ENCODE measurements at regions not wholly inside any gene's neighbourhood (a gene's known extent, or its start where the extent isn't known, plus 50 kb on each side); places are given as distances from the start of the nearest gene placed in this dataset.

DNA sequence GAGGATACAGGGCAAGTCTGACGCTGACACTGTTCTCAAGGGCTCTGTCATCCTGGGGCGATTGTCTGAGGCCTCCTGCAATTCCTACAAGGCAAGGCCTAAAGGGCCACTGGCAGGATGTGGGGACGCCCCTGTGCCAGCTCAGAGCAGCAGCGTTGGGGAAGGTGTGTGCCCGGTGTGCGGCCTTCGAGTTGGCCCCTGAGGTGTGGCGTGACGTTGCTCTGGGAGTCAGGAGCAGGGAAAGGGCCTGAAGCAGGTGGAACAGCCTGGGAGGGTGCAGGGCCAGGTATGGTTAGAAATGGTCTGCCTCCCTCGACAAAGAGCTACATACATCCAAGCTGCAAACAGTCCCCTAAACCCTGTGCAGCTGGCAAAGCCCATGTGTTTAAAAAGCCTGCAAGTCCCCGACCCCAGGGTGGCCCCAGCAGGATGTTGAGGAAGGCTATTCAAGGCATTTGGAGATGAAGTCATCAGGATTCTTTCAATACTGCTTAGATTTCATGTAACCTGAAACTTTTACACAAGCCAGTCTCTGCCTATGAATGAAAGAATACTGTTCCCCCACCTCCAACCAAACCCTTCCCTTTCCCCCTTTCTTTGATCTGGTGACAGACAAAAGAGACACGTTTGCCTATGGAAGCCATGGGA is 142.5 kb upstream of the TNS3 start:
- no peak overlapping the region for H3K27ac Mint-ChIP-seq
- H3K9me3 Mint-ChIP-seq, result no peaks in the 10 kb centered on the region
- no peak overlapping the region for H3K4me3 Mint-ChIP-seq
- H3K27me3 Mint-ChIP-seq, result peaks cover 2% of the 10 kb centered on the region
- ATAC-seq, result no peak
- DNase-seq, result no peak
- H3K36me3 Mint-ChIP-seq (ENCODE audit: low read depth), result no peaks in the 10 kb centered on the region
- peaks cover 8% of the 10 kb centered on the region for H3K4me1 Mint-ChIP-seq

DNA sequence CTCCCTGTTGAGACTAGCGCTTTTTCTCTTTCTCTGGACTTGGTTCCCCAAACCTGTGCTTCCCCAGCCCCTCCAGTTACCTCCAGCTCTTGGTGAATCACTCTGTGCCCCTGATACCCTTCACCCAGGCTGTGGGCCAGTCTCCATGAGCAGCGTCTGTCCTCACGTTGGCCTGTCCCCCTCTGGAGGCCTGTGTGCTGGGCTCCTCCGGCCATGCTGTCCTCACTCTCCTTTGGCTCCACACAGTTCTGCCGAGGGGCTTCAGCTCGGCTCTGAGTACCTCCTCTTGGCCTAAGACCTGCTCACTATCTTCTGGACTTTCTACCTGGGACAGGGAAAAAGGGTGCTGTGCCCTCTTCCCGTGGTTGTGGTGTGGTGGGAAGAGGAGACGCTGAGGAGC is 140.2 kb upstream of the TNS3 start:
- Mint-ChIP-seq H3K4me3 (no peak overlapping the region), H3K36me3 (ENCODE audit: low read depth) (no peaks in the 10 kb centered on the region), H3K27me3 (no peaks in the 10 kb centered on the region), H3K27ac (no peak overlapping the region), H3K9me3 (no peaks in the 10 kb centered on the region), H3K4me1 (peaks cover 8% of the 10 kb centered on the region)
- no peak for DNase-seq
- ATAC-seq, result no peak

DNA sequence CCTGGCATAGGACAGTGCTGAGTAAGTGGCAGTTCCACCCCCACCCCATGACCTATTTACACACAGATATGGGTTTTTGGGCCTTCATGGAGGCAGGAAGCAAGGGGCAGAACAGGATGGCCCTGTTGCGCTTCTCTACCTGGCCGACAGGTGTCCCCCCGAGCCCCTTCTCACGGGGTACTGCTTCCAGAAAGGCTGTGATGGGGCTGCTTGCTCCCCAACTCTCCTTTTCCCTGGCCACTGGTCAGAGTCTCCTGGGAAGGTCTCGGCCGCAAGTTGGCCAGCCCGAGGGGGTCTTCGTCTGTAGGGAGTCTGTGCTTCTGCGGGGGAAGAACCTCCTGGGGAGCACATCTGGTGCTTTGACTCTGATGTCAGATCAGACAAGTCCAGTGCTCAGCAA is 139.8 kb upstream of the TNS3 start:
- Mint-ChIP-seq H3K9me3 (no peaks in the 10 kb centered on the region), H3K36me3 (ENCODE audit: low read depth) (no peaks in the 10 kb centered on the region), H3K4me1 (peaks cover 8% of the 10 kb centered on the region), H3K27me3 (no peaks in the 10 kb centered on the region), H3K27ac (no peak overlapping the region), H3K4me3 (no peak overlapping the region)
- DNase-seq (no peak), ATAC-seq (no peak)

DNA sequence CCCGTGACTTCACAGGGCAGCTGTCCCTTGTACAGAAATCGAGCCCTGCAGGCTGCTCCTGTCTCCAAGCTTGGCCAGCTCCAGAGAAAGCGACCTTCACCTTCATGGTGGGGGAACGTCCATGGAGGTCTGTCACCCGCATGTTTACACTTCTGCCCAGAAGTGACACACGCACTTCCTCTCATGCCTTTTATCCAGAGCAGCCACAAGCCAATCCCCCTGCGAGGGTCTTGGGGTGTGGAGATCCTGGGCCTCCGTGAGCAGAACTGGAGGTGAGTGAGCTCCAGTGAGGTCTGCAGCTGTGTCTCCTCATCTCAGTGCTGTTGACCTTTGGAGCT is 139.0 kb upstream of the TNS3 start:
- Mint-ChIP-seq H3K4me1 (peaks cover 8% of the 10 kb centered on the region), H3K27me3 (no peaks in the 10 kb centered on the region), H3K9me3 (no peaks in the 10 kb centered on the region), H3K36me3 (ENCODE audit: low read depth) (no peaks in the 10 kb centered on the region), H3K27ac (no peak overlapping the region), H3K4me3 (no peak overlapping the region)
- ATAC-seq (no peak), DNase-seq (no peak)

DNA sequence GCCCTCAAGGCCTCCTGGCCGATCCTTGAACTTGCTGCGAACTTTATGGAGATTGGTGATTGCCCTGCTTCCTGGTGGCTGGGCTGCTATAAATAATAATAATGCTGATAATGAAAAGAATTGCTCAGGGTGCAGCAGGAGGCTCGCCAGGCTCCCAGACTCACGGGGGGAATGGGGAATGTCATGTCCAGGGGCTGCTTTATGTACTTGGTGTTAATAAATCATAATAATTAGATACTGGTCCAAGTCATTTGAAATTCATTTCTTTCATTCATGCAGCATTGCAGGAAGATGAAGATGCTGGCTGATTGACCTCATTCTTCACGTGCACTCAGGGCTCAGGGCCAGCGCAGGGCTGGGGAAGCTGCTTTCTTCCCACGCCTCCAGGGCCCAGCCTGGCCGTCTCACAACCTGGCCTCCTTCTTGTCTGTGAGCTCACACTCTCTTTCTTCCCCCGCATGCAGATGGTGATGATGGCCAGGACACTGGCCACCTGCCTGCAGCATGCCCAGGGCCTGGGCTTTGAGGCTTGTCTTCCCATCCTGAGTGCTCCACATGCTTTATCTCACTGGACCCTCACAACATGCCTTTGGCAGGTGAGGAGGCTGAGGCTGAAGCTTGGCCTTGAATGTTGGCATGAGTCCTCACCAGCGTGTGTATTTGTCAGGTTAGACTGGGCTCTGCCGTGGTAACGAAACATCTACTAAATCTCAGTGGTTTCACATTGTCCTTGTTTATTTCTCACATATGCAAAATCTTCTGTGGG is 138.4 kb upstream of the TNS3 start:
- H3K27ac Mint-ChIP-seq, result no peak overlapping the region
- no peak overlapping the region for H3K4me3 Mint-ChIP-seq
- H3K36me3 Mint-ChIP-seq (ENCODE audit: low read depth), result no peaks in the 10 kb centered on the region
- DNase-seq (no peak), ATAC-seq (no peak)
- H3K27me3 Mint-ChIP-seq, result no peaks in the 10 kb centered on the region
- H3K9me3 Mint-ChIP-seq, result no peaks in the 10 kb centered on the region
- peaks cover 8% of the 10 kb centered on the region for H3K4me1 Mint-ChIP-seq

DNA sequence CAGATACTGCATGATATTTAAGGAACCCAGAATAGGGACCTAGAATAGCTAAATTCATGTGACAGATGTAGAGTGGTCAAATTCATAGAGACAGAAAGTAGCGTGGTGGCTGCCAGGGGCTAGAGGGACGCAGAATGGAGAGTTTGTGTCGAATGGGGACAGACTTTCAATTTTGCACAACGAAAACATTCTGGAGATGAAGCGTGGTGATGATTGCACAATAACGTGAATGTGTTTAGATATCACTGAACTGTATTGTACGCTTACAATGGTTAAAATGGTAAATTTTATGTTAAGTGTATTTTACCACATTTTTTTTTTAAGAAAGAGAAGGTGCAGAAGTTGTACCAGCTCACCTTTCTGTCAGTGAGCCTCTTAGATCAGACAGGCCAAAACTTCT is 137.8 kb upstream of the TNS3 start:
- no peaks in the 10 kb centered on the region for H3K9me3 Mint-ChIP-seq
- H3K27me3 Mint-ChIP-seq, result no peaks in the 10 kb centered on the region
- H3K36me3 Mint-ChIP-seq (ENCODE audit: low read depth), result no peaks in the 10 kb centered on the region
- peaks cover 11% of the 10 kb centered on the region for H3K4me1 Mint-ChIP-seq
- no peak for ATAC-seq
- H3K4me3 Mint-ChIP-seq, result no peak overlapping the region
- no peak overlapping the region for H3K27ac Mint-ChIP-seq
- DNase-seq, result no peak

DNA sequence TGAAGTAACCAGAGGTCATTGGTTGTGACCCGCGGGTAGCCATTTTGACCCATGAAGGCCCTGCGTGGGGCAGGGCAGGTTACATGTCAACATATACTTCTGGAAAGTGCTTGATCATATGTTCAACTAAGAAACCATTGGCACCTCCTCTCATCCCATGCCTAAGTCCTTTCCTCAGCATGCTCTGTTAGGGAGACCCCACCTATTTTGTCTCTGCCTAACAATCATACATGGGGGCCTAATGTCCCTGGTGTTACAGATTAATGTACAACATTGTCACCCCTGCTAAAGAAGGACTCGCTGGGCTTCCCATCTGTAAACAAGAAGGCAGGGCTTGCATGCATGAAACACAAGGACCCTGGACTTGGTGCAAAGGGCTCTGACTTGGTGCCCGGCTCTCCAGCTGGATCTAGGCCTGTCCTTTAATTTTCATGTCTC is 133.7 kb upstream of the TNS3 start:
- Mint-ChIP-seq H3K4me1 (peaks cover 10% of the 10 kb centered on the region), H3K27me3 (no peaks in the 10 kb centered on the region), H3K36me3 (ENCODE audit: low read depth) (no peaks in the 10 kb centered on the region), H3K27ac (no peak overlapping the region), H3K4me3 (no peak overlapping the region), H3K9me3 (no peaks in the 10 kb centered on the region)
- no peak for ATAC-seq
- no peak for DNase-seq

DNA sequence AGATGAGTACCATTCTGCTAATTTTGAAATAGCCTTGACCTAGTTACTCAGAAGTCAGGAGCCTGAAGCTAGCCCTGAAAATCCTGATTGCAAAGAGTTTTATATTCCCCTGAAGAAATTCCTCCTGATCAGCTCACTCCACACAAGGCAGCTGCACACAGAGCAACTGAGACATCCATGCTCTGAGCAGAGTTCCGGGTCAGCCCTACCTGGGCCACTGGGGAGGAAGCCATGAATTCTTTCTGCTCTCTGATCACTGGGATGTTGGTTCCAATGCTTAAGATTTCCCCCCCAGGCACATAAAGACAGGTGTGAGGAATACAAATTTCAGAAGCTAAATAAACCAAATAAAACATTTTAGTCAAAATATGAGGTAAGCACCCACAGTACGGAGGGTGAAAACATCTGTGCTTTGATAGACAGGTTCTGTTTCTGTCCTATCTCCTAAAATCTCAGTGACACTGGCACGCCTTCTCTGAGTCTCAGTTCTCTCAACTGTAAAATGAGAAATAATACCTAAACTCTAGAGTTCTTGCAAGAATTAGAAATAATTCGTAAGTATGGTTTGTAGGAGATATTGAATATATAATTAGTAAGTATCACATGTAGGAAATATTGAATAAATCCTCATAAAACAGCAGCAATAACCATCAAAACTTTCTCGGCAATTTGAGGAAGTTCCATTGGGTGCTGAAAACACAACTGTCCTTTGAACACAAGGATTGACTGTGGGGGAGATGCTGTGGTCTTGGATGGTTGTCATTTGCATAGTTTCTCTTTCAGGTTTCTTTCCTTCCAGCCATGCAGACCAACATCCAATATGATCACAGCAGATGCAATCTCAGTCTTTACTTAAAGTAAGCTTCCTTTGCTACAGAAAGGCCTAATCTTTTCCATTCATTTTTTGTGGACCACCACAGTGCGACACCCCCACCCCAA is 133.0 kb upstream of the TNS3 start:
- no peak for DNase-seq
- Mint-ChIP-seq H3K4me3 (no peak overlapping the region), H3K9me3 (no peaks in the 10 kb centered on the region), H3K27me3 (no peaks in the 10 kb centered on the region), H3K27ac (no peak overlapping the region), H3K4me1 (peaks cover 7% of the 10 kb centered on the region), H3K36me3 (ENCODE audit: low read depth) (no peaks in the 10 kb centered on the region)
- no peak for ATAC-seq

DNA sequence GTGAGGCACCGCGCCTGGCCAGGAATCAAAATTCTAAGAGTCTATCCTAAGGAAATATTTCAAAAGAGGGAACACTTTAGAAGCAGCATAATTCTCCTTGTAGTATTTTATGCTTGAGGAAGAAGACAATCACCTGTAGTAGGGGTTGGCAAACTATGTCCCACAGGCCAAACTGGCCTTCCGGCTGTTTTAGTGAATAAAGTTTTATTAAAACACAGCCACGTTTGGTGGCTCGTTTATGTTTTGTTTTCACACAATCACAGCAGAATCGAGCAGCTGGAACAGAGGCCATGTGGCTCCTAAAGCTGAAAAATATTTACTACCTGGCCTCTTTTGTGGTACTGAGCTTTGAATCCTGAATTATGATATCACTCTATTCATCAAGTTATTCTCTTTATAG is 131.7 kb upstream of the TNS3 start:
- DNase-seq, result no peak
- ATAC-seq, result no peak
- no peaks in the 10 kb centered on the region for H3K27me3 Mint-ChIP-seq
- no peaks in the 10 kb centered on the region for H3K9me3 Mint-ChIP-seq
- no peaks in the 10 kb centered on the region for H3K36me3 Mint-ChIP-seq (ENCODE audit: low read depth)
- peaks cover 7% of the 10 kb centered on the region for H3K4me1 Mint-ChIP-seq
- no peak overlapping the region for H3K27ac Mint-ChIP-seq
- no peak overlapping the region for H3K4me3 Mint-ChIP-seq

DNA sequence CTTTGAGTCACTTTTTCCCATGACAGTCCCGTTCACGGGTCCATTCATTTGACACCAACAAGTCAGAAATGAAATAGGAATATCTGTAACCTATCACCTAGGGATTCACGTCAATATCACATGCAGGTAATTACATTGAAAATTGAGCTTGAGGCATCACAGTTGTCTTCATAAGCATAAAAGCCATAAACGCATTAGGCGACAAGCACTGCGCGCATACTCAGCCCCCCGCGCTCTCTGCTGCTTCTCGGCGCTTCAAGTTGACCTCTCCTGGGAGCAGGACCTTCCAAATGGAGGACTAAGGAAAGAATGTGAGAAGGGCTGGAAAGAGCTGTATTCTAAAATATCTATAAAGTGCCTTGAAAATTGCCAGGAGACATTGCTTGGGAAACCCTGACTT is 130.5 kb upstream of the TNS3 start:
- Mint-ChIP-seq H3K4me3 (no peak overlapping the region), H3K36me3 (ENCODE audit: low read depth) (no peaks in the 10 kb centered on the region), H3K4me1 (peaks cover 7% of the 10 kb centered on the region), H3K9me3 (no peaks in the 10 kb centered on the region), H3K27ac (no peak overlapping the region), H3K27me3 (no peaks in the 10 kb centered on the region)
- DNase-seq, result no peak
- no peak for ATAC-seq

DNA sequence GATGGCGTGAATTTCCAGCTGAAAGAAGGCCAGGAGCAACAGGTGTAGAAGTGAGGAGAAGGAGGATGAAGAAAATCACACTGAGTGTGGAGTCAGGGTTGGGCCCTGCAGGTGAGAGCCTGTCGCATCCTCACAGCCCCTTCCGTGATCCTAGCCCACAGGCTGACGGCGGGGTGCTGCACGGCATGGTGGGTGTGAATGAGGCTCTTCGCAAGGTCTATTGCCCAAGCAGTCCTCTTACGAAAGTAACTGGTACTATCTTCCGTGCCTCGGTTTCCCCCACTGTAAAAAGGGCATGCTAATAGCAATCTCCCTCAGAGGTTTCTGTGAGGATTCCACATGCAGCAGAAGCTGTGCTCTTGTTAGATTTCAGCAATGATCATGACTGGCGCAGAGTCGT is 129.9 kb upstream of the TNS3 start:
- no peak overlapping the region for H3K4me3 Mint-ChIP-seq
- H3K9me3 Mint-ChIP-seq, result no peaks in the 10 kb centered on the region
- H3K4me1 Mint-ChIP-seq, result peaks cover 7% of the 10 kb centered on the region
- ATAC-seq (no peak), DNase-seq (no peak)
- H3K27me3 Mint-ChIP-seq, result no peaks in the 10 kb centered on the region
- no peak overlapping the region for H3K27ac Mint-ChIP-seq
- H3K36me3 Mint-ChIP-seq (ENCODE audit: low read depth), result no peaks in the 10 kb centered on the region

DNA sequence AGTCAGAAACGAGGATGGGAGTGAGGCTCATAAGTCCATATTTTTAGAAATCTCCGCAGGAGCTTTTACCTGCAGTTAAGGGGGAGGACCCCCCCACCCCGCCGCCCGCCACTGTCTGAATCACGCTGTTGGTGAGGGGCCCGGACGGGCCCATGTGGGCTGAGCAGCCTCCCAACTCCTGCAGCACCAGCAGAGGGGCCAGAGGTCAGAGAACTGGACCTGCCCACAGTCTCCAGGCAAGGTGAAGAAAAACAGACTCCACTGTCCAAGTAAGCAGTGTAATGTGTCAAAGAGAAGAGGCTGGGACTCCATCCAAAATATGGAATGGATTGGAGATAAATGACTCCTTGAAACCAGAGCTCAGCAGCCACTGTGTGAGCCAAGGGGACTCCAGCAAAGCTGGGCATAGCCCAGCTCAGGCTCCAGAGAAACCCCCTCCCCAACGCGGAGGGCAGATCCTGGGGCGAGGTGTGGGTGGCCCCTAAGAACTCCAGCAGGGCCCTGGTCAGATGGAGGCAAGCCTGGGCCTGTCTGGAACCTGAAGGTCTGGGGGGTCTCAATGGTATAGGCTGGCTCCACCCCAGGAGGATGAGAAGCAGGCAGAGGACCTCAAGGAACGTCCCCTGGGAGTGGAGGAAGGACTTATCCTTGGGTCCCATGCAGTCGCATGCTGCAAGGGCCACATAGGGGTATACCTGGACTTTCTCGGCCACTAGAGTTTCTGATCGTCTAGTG is 128.5 kb upstream of the TNS3 start:
- H3K27ac Mint-ChIP-seq, result no peak overlapping the region
- H3K4me3 Mint-ChIP-seq, result no peak overlapping the region
- no peak for DNase-seq
- H3K36me3 Mint-ChIP-seq (ENCODE audit: low read depth), result no peaks in the 10 kb centered on the region
- ATAC-seq, result no peak
- no peaks in the 10 kb centered on the region for H3K9me3 Mint-ChIP-seq
- no peaks in the 10 kb centered on the region for H3K27me3 Mint-ChIP-seq
- peaks cover 4% of the 10 kb centered on the region for H3K4me1 Mint-ChIP-seq

DNA sequence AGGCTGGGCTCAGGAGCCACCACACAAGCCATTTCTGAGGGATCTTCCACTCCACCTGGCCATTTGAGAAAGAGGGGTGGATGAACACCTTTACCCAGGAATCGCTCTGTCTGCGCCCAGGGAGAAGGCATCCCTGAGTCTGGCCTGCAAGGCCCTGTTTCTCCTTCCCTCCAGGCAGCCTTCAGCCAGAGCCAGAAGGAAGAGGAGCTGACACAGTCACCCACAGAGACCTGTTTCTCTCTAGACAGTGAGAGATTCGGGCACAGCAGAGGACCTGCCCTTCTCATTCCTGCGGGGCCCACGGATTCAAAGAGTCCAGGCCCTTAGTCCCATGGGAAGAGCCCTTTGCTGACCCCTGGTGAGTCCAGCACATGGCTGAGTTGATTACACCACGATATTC is 127.5 kb upstream of the TNS3 start:
- Mint-ChIP-seq H3K4me1 (no peaks in the 10 kb centered on the region), H3K9me3 (no peaks in the 10 kb centered on the region), H3K36me3 (ENCODE audit: low read depth) (no peaks in the 10 kb centered on the region), H3K27ac (no peak overlapping the region), H3K27me3 (no peaks in the 10 kb centered on the region), H3K4me3 (no peak overlapping the region)
- no peak for DNase-seq
- ATAC-seq, result no peak

DNA sequence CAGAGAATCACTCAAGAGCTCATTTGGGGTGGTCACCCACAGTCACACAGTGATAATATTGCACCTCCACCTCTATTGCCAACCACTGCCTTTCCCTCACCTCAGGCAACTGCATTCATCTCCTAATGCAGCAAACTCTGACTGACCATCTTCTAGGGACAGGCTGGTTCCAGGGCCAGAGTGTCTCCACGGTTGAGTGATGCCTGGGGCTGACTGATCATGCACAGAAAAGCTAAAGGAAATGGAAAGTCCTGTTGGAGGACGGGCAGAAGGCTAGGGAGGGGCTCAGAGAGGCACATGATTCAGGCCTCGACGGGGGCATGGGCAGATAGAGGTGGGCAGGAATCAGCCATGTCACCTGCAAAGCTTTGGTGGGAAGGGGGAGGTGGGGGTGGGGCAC is 127.1 kb upstream of the TNS3 start:
- Mint-ChIP-seq H3K27ac (no peak overlapping the region), H3K4me3 (no peak overlapping the region), H3K27me3 (no peaks in the 10 kb centered on the region), H3K36me3 (ENCODE audit: low read depth) (no peaks in the 10 kb centered on the region), H3K9me3 (no peaks in the 10 kb centered on the region), H3K4me1 (no peaks in the 10 kb centered on the region)
- ATAC-seq (no peak), DNase-seq (no peak)
